Astrocyte of the cerebellum (primary cell): ENCODE measurements at regions not wholly inside any gene's neighbourhood (a gene's known extent, or its start where the extent isn't known, plus 50 kb on each side); places are given as distances from the start of the nearest gene placed in this dataset.
A peak's percentile ranks its signal among the peaks of the same experiment; 100 is the strongest.

Source experiments
- DNase-seq: peaks from one replicate; pipeline ENCODE4 v3.0.0-alpha.2; 2011; ENCODE audit warnings: low read depth
- H3K4me3 ChIP-seq: 2 replicates; pipeline ENCODE4 v1.5.1; 2011; ENCODE audit warnings: mild to moderate bottlenecking, low read depth, low read length, moderate library complexity
- in situ Hi-C: cut with HindIII; loops from 2 replicates; pipeline ENCODE4 v1.10.0; 2017; ENCODE audit warnings: low sequenced_read_pairs
- TF ChIP-seq, protein P1 (sequence below): IDR thresholded peaks from 2 replicates; pipeline ENCODE4 v1.5.1; 2012; ENCODE audit warnings: low read length, low read depth, moderate library complexity, mild to moderate bottlenecking; ENCODE audit errors: missing control alignments

GRCh38 chr10:121662945-121663917 lies 65.0 kb upstream of the FGFR2 start:
- TF ChIP-seq, protein P1, sequence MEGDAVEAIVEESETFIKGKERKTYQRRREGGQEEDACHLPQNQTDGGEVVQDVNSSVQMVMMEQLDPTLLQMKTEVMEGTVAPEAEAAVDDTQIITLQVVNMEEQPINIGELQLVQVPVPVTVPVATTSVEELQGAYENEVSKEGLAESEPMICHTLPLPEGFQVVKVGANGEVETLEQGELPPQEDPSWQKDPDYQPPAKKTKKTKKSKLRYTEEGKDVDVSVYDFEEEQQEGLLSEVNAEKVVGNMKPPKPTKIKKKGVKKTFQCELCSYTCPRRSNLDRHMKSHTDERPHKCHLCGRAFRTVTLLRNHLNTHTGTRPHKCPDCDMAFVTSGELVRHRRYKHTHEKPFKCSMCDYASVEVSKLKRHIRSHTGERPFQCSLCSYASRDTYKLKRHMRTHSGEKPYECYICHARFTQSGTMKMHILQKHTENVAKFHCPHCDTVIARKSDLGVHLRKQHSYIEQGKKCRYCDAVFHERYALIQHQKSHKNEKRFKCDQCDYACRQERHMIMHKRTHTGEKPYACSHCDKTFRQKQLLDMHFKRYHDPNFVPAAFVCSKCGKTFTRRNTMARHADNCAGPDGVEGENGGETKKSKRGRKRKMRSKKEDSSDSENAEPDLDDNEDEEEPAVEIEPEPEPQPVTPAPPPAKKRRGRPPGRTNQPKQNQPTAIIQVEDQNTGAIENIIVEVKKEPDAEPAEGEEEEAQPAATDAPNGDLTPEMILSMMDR, result peak; percentile 5
- DNase-seq, result no peak
- in situ Hi-C loops, result no loop called here
- no peak overlapping the region for H3K4me3 ChIP-seq

GRCh38 chr10:121662531-121662930 lies 64.3 kb upstream of the FGFR2 start:
- H3K4me3 ChIP-seq, result no peak overlapping the region
- in situ Hi-C loops, result no loop called here
- TF ChIP-seq, protein P1, result no peak
- no peak for DNase-seq

DNA sequence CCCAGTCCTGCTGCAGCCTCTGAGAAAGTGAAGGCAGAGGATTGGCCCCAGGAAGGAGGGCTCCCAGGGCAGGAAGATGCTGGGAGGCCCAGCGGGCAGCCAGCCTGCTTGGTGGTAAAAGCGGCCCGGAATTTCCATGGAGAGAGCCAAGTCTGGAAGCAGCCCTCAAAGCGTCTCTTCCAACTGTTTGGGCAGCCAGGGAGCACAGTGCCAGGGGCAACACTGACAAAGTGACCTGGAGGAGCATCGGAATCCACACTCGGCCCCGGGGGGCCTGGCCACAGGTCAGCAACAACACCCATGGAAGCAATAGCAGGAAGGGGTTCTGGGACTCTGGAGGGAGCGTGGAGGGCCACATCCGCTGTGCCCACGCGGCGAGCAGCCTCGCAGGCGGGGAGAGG lies 63.2 kb upstream of the FGFR2 start:
- TF ChIP-seq, protein P1, result no peak
- DNase-seq, result no peak
- H3K4me3 ChIP-seq, result no peak overlapping the region
- in situ Hi-C loops, result no loop called here

- DNase-seq, result no peak
- TF ChIP-seq, protein P1, result no peak
- in situ Hi-C loops, result no loop called here
- no peak overlapping the region for H3K4me3 ChIP-seq
Observed at GRCh38 chr10:121659236-121659635, 61.0 kb upstream of the FGFR2 start.

GRCh38 chr10:121658611-121659010 lies 60.4 kb upstream of the FGFR2 start:
- H3K4me3 ChIP-seq, result no peak overlapping the region
- in situ Hi-C loops, result no loop called here
- DNase-seq, result no peak
- TF ChIP-seq, protein P1, result no peak

DNA sequence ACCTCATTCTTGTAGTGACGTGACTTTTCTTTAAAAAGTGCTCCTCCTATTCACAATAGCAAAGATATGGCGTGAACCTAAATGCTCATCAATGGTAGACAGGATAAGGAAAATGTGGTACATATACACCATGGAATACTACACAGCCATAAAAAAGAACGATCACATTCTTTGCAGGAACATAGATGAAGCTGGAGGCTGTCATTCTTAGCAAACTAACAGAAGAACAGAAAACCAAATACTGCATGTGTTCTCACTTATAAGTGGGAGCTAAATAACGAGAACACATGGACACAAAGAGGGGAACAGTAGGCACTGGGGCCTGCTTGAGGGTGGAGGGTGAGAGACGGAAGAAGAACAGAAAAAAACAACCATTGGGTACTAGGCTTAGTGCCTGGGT lies 59.9 kb upstream of the FGFR2 start:
- no peak overlapping the region for H3K4me3 ChIP-seq
- in situ Hi-C loops, result no loop called here
- TF ChIP-seq, protein P1, result no peak
- DNase-seq, result no peak
